Kidney epithelial cell (primary cell): ENCODE measurements at regions not wholly inside any gene's neighbourhood (a gene's known extent, or its start where the extent isn't known, plus 50 kb on each side); places are given as distances from the start of the nearest gene placed in this dataset.

Source experiments
- DNase-seq: peaks from one replicate; pipeline ENCODE4 v3.0.0-alpha.2; 2010; ENCODE audit warnings: low read depth
- H3K27me3 ChIP-seq: 2 replicates; pipeline ENCODE4 v1.6.0; 2011; ENCODE audit warnings: low read length; ENCODE audit not compliant: control insufficient read depth, insufficient read depth
- H3K36me3 ChIP-seq: 2 replicates; pipeline ENCODE4 v1.5.1; 2011; ENCODE audit warnings: low read length; ENCODE audit not compliant: control insufficient read depth, insufficient read depth
- H3K4me3 ChIP-seq: 2 replicates; pipeline ENCODE4 v1.5.1; 2011; ENCODE audit warnings: low read depth, mild to moderate bottlenecking, control low read depth, low read length
- TF ChIP-seq, protein P1 (sequence below): IDR thresholded peaks from 2 replicates; pipeline ENCODE4 v1.5.1; 2011; ENCODE audit warnings: mild to moderate bottlenecking, moderate library complexity, low read length, control low read depth, inconsistent platforms; ENCODE audit not compliant: insufficient read depth, poor library complexity, severe bottlenecking

DNA sequence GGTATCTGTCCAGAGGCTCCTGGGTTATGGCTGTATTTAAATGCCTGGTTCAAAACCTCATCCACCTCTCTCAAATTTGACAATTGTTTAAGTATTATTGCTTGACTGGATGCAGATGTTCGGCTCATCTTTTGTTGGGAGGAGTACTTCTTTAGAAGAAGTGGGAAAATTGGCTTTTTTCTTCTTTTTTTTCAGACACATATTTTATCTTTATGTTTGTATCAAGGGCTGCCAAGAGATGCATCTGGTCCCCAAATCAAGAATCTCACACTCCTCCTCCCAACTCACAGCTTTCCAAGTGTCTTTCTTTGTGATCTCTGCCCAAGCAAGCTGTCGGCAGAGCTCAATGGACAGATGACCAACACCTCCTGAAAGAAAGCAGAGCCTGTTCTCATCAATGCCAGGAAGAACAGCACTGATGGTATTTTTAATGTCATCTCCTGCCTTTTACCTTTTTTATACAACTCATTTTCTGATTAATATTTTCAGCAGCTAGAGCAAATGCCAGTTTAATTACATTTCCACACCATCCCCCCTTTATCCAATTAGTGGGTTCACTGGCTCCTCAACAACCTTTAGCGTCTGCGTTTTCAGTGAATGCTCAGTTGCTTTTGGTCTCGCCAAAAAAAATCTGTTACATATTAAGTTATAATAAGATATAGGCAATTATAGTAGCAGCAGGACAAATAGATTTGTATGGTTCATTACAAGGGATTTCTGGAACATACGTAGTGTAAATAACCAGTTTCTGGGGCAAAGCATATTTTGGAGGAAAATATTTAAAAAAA lies 110.3 kb upstream of the SLIT3 start:
- Histone ChIP-seq H3K36me3 (no peaks in the 10 kb centered on the region), H3K4me3 (no peak overlapping the region), H3K27me3 (no peaks in the 10 kb centered on the region)
- DNase-seq, result no peak
- TF ChIP-seq, protein P1, sequence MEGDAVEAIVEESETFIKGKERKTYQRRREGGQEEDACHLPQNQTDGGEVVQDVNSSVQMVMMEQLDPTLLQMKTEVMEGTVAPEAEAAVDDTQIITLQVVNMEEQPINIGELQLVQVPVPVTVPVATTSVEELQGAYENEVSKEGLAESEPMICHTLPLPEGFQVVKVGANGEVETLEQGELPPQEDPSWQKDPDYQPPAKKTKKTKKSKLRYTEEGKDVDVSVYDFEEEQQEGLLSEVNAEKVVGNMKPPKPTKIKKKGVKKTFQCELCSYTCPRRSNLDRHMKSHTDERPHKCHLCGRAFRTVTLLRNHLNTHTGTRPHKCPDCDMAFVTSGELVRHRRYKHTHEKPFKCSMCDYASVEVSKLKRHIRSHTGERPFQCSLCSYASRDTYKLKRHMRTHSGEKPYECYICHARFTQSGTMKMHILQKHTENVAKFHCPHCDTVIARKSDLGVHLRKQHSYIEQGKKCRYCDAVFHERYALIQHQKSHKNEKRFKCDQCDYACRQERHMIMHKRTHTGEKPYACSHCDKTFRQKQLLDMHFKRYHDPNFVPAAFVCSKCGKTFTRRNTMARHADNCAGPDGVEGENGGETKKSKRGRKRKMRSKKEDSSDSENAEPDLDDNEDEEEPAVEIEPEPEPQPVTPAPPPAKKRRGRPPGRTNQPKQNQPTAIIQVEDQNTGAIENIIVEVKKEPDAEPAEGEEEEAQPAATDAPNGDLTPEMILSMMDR, result no peak

DNA sequence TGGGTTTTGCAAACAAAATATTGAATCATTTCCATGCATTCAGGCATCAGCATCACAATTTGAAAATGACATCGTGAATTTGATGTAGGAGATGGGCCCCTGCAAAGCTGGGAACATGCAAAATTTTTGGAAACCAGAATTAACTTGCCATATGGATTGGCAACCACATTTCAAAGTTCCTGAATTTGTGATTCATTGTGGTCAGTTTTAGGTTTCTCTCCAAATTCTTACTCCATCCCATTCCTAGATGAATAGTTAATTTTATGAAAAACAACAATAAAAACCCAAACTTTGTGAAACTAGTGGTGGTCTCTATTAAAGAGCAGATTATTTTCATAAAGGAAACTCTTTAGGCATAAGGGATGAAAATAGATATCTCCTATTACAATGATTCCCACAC lies 107.8 kb upstream of the SLIT3 start:
- Histone ChIP-seq H3K4me3 (no peak overlapping the region), H3K36me3 (no peaks in the 10 kb centered on the region), H3K27me3 (no peaks in the 10 kb centered on the region)
- DNase-seq, result no peak
- TF ChIP-seq, protein P1, result no peak

DNA sequence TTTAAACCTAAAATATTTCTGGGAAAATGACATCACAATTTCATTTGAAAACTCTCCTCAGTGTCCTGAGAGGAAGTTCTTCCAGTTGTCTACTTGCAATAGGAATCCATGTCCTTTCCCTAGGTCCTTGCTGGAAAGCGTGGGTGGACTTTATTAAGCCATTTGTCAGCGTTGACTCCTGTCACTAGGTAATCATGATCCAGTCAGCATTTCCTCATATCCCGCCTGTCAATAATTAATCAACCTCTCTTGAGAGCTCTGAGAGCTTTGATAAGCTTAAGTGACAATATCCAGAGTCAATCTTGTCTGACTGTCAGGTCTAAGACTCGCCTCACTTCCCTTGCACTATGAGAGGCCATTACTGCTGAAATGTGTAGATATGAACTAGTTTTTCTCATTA lies 107.2 kb upstream of the SLIT3 start:
- Histone ChIP-seq H3K27me3 (no peaks in the 10 kb centered on the region), H3K36me3 (no peaks in the 10 kb centered on the region), H3K4me3 (no peak overlapping the region)
- TF ChIP-seq, protein P1, result no peak
- DNase-seq, result no peak

DNA sequence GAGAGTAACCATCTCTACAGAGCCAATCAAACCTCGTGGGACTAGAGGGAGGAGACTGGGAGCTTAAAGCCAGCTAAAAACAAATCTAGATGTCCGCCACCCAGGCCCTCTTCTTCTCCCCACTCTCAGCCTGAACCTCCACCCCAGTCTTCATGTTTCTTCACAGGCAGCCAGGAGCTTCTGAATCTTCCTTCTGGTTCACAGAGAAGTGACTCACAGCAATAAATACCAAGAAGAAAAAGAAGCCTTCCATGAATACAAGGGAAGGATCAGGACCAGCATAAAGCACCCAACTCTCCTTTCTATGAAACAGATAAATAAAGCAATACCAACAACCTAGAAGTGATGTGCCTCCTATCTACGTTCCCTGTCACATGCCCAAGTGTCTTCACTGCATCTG lies 103.3 kb upstream of the SLIT3 start:
- DNase-seq, result no peak
- Histone ChIP-seq H3K36me3 (no peaks in the 10 kb centered on the region), H3K27me3 (no peaks in the 10 kb centered on the region), H3K4me3 (no peak overlapping the region)
- TF ChIP-seq, protein P1, result no peak

DNA sequence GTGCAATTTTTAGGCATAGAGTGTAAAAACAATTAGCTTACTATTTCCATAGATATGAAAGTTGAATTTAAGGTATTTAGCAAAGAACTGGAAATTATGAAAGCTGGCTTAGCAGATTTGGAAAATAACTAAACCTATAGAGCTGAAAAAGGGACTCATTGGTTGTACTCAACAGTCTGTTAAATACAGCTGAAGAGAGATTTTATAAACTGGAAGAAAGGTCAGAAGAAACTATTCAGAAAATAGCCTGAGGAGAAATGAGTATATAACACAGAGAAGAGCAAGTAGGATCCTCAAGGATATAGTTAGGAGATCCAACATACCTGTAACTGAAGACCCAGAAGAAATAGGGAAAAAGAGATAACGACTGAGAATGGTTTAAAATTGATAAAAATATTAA lies 97.6 kb upstream of the SLIT3 start:
- H3K4me3 ChIP-seq, result no peak overlapping the region
- H3K36me3 ChIP-seq, result no peaks in the 10 kb centered on the region
- TF ChIP-seq, protein P1, result no peak
- no peaks in the 10 kb centered on the region for H3K27me3 ChIP-seq
- no peak for DNase-seq

DNA sequence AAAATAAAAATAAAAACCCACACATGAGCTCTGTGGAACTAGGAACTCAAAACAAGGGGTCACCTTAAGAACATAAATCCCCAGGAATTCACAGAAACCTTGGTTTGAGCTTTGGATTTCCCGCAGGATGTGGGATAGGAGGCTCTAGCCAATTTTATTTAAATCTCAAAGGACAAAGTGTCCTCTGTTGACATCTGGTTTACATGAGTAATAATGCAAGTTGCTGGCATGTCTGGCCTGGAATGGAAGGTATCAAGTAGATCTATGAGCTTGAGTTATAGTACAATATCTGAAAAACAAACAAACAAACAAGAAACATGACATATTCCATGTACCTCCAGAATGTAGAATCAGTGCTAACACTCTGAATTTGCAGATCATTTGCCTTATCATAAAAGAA lies 94.2 kb upstream of the SLIT3 start:
- H3K4me3 ChIP-seq, result no peak overlapping the region
- no peaks in the 10 kb centered on the region for H3K36me3 ChIP-seq
- no peak for DNase-seq
- H3K27me3 ChIP-seq, result no peaks in the 10 kb centered on the region
- TF ChIP-seq, protein P1, result no peak
